HepG2 (cell line): ENCODE measurements at regions not wholly inside any gene's neighbourhood (a gene's known extent, or its start where the extent isn't known, plus 50 kb on each side); places are given as distances from the start of the nearest gene placed in this dataset.

Source experiments
- ATAC-seq: fragments of 200-7000 bp; cut with Tn5 transposase; 3 replicates; pipeline ENCODE4 v1.9.1; 2020; ENCODE audit warnings: mild to moderate bottlenecking, moderate library complexity
- BruUV-seq: library from RNA; stranded (reverse); fragments of 400-500 nt; replicated peaks from 2 replicates; lab custom pipeline; 2021; lab: Mats Ljungman, UMichigan
- CTCF ChIA-PET: fragments of 300-600 bp; formaldehyde crosslinking; extraction: SDS; loops from one replicate; lab custom pipeline; 2021; ENCODE audit warnings: low total read pairs, inconsistent platforms, low intra/inter-chr PET ratio; lab: Yijun Ruan, JAX
- POLR2A ChIA-PET: fragments of 350-600 bp; sonication (Branson Sonifier 250); formaldehyde crosslinking; loops from one replicate; lab custom pipeline; 2020; ENCODE audit warnings: antibody characterized with exemption, inconsistent platforms; lab: Yijun Ruan, JAX
- DNase-seq: peaks from one replicate; pipeline ENCODE4 v3.0.0-alpha.2; 2015; ENCODE audit warnings: low spot score
- FAIRE-seq: peaks from 3 replicates; lab custom pipeline; 2011; peaks lifted over from hg19 to GRCh38; lab: Jason Lieb, UNC
- H2AFZ ChIP-seq: one replicate; pipeline ENCODE4 v1.6.1; 2011; ENCODE audit warnings: low read length, inconsistent platforms
- H3K27ac ChIP-seq: fragments of 300-600 bp; 3 replicates; pipeline ENCODE4 v1.8.0; 2011; ENCODE audit warnings: mixed run types, mild to moderate bottlenecking, mixed read lengths, low read length, inconsistent platforms; ENCODE audit not compliant: insufficient read depth; ENCODE audit errors: extremely low read length
- H3K27me3 ChIP-seq, 2 experiments: fragments of 200-600 bp in 1 of 2; 2 replicates in 1 of 2; 3 replicates in 1 of 2; pipeline versions ENCODE4 v1.6.0 to v1.8.0; 2011; ENCODE audit warnings: low read length in 2 of 2, mild to moderate bottlenecking in 2 of 2, moderate library complexity in 2 of 2, inconsistent platforms in 1 of 2; ENCODE audit not compliant: insufficient read depth in 2 of 2, control insufficient read depth in 1 of 2
- H3K36me3 ChIP-seq, 2 experiments: fragments of 200-600 bp in 1 of 2; replicated peaks in 1 of 2; 2 replicates in 1 of 2; 3 replicates in 1 of 2; pipeline versions ENCODE4 v1.5.1 to v1.8.0; 2011; ENCODE audit warnings: low read length in 2 of 2, inconsistent platforms in 1 of 2; ENCODE audit not compliant: insufficient read depth in 2 of 2, control insufficient read depth in 1 of 2
- H3K4me1 ChIP-seq: 2 replicates; pipeline ENCODE4 v1.5.1; 2012; ENCODE audit warnings: low read length, inconsistent platforms; ENCODE audit not compliant: insufficient read depth
- H3K4me2 ChIP-seq: 2 replicates; pipeline ENCODE4 v1.6.0; 2011; ENCODE audit warnings: low read depth, low read length, inconsistent platforms
- H3K4me3 ChIP-seq, 3 experiments: fragments of 200-600 bp in 1 of 3; sonication (generic), shearing (Covaris generic) in 1 of 3; replicated peaks in 1 of 3; 2 replicates each; pipeline ENCODE4 v1.5.1; 2011 to 2016; ENCODE audit warnings: low read length in 3 of 3, inconsistent platforms in 2 of 3, low read depth in 2 of 3, mild to moderate bottlenecking in 2 of 3, control low read depth in 1 of 3, mixed read lengths in 1 of 3; ENCODE audit not compliant: insufficient read depth in 1 of 3
- H3K79me2 ChIP-seq: one replicate; pipeline ENCODE4 v1.6.1; 2011; ENCODE audit warnings: low read length, inconsistent platforms; ENCODE audit not compliant: insufficient read depth
- H3K9ac ChIP-seq: 2 replicates; pipeline ENCODE4 v1.6.0; 2011; ENCODE audit warnings: mild to moderate bottlenecking, low read depth, low read length, inconsistent platforms; ENCODE audit not compliant: insufficient read depth
- H3K9me3 ChIP-seq: 2 replicates; pipeline ENCODE4 v1.5.1; 2012; ENCODE audit warnings: mild to moderate bottlenecking, low read length
- H4K20me1 ChIP-seq: 2 replicates; pipeline ENCODE4 v1.6.0; 2011; ENCODE audit warnings: inconsistent platforms, mild to moderate bottlenecking, low read length, moderate library complexity; ENCODE audit not compliant: insufficient read depth
- ATAD3A ChIP-seq: sonication (generic); formaldehyde crosslinking; IDR thresholded peaks from 2 replicates; pipeline ENCODE4 v1.4.0; 2020; ENCODE audit warnings: missing genetic modification reagents
- MEF2D ChIP-seq: sonication (generic); formaldehyde crosslinking; IDR thresholded peaks from 2 replicates; pipeline ENCODE4 v1.5.1; 2020; ENCODE audit warnings: mild to moderate bottlenecking, missing genetic modification reagents
- NR2F1 ChIP-seq, 2 experiments: fragments of 450-650 bp in 1 of 2; formaldehyde crosslinking in 1 of 2; IDR thresholded peaks; 2 replicates each; pipeline versions ENCODE4 v1.5.0 to v1.6.1; 2016 to 2020; ENCODE audit warnings: mild to moderate bottlenecking in 1 of 2, missing compliant biosample characterization in 1 of 2, missing genetic modification reagents in 1 of 2, moderate library complexity in 1 of 2
- SOX13 ChIP-seq, 3 experiments: fragments of 450-650 bp in 1 of 3; sonication (generic) in 1 of 3; formaldehyde crosslinking in 1 of 3; IDR thresholded peaks in 2 of 3; conservative IDR thresholded peaks in 1 of 3; 2 replicates each; pipeline versions ENCODE4 v1.5.0 to v1.6.1; 2016 to 2020; ENCODE audit warnings: antibody characterized with exemption in 1 of 3, mild to moderate bottlenecking in 1 of 3, missing compliant biosample characterization in 1 of 3, missing genetic modification reagents in 1 of 3, moderate library complexity in 1 of 3
- SP1 ChIP-seq, 2 experiments: fragments of 450-650 bp in 1 of 2; sonication (generic) in 1 of 2; formaldehyde crosslinking in 1 of 2; IDR thresholded peaks; 2 replicates each; pipeline versions ENCODE4 v1.4.0 to v1.6.1; 2016 to 2020; ENCODE audit warnings: missing genetic modification reagents in 1 of 2
- ZC3H4 ChIP-seq: sonication (generic); formaldehyde crosslinking; IDR thresholded peaks from 2 replicates; pipeline ENCODE4 v1.4.0; 2020; ENCODE audit warnings: missing genetic modification reagents, borderline replicate concordance
- ZFP36 ChIP-seq: fragments of 150-350 bp; IDR thresholded peaks from 2 replicates; pipeline ENCODE4 v1.6.1; 2018; ENCODE audit warnings: borderline replicate concordance, low read length, low read depth; ENCODE audit not compliant: partially characterized antibody
- ZNF232 ChIP-seq: sonication (generic); formaldehyde crosslinking; IDR thresholded peaks from 2 replicates; pipeline ENCODE4 v1.4.0; 2020; ENCODE audit warnings: missing genetic modification reagents, borderline replicate concordance
- ZNF367 ChIP-seq: sonication (generic); formaldehyde crosslinking; IDR thresholded peaks from 2 replicates; pipeline ENCODE4 v1.4.0; 2020; ENCODE audit warnings: missing genetic modification reagents, borderline replicate concordance
- ZNF530 ChIP-seq: sonication (generic); formaldehyde crosslinking; IDR thresholded peaks from 2 replicates; pipeline ENCODE4 v1.5.0; 2020; ENCODE audit warnings: low read depth, mild to moderate bottlenecking, missing genetic modification reagents
- ZNF749 ChIP-seq: sonication (generic); formaldehyde crosslinking; IDR thresholded peaks from 2 replicates; pipeline ENCODE4 v1.8.0; 2022; ENCODE audit warnings: mild to moderate bottlenecking, missing genetic modification reagents, moderate library complexity, borderline replicate concordance
- WGBS: methylation state at CpG from one replicate; pipeline ENCODE4 v1.1.6; 2017; ENCODE audit warnings: low lambda C conversion rate; 5-methylcytosine and 5-hydroxymethylcytosine counted together
- in situ Hi-C: cut with HindIII; loops from 2 replicates; pipeline ENCODE4 v1.10.0; 2017; ENCODE audit warnings: low pct_unique_long_range_greater_than_20kb; ENCODE audit not compliant: extremely low pct_ligation_motif_present
- intact Hi-C: fragments of 100-400 bp; cut with micrococcal nuclease; formaldehyde crosslinking; loops from one replicate; pipeline ENCODE4 v1.10.0; 2022; ENCODE audit not compliant: unreplicated experiment
- TF ChIP-seq, protein P1 (sequence below): sonication (generic); formaldehyde crosslinking; IDR thresholded peaks from 2 replicates; pipeline ENCODE4 v1.4.0; 2020; ENCODE audit warnings: missing genetic modification reagents
- TF ChIP-seq, protein P2 (sequence below): sonication (generic); formaldehyde crosslinking; IDR thresholded peaks from 2 replicates; pipeline ENCODE4 v1.4.0; 2020; ENCODE audit warnings: mild to moderate bottlenecking, missing genetic modification reagents

DNA sequence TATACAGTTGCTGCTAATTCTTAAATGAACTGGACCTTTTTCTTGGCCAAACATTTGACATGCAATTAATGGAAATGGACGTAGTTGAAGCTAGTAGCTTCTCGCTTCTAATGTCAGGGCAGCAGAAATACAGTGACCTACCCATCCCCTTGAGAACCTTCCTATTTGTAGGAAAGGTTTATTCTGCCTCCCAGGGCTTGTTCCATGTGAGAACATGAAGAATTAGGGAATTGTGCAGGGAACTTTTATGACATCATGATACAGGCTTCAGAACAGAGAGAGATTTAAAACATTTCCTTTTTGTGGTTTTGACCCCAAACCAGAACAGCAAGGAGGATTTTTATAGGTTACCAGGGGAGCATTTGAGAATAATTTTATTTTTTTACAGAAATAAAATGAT is 406.6 kb upstream of the PPP2R3A start (continued):
- no peak for TF ChIP-seq ZC3H4 (CRISPR knock-in tag)
- TF ChIP-seq, all 625 proteins: peak for 0

DNA sequence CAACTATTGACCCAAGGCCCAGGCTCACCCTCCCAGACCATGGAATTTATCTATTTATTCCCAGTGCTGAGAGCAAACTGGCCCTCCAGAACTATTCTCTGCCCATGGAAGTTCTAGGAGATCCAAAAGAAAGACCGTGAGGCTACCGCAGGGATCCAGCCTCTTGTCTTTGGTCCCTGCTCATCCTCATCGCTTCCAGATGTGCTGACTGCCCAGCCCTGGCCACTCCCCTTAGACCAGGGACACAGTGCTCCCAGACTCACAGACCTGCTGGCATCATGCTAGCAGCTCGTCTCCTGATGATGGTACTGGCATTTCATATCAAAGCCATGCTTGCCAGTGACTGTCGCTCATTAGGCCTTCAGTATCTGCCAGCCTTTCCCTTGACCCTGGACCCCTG is 405.7 kb upstream of the PPP2R3A start:
- H3K27me3 ChIP-seq: no peaks in the 10 kb centered on the region; a peak in 1 of 5 replicates

DNA sequence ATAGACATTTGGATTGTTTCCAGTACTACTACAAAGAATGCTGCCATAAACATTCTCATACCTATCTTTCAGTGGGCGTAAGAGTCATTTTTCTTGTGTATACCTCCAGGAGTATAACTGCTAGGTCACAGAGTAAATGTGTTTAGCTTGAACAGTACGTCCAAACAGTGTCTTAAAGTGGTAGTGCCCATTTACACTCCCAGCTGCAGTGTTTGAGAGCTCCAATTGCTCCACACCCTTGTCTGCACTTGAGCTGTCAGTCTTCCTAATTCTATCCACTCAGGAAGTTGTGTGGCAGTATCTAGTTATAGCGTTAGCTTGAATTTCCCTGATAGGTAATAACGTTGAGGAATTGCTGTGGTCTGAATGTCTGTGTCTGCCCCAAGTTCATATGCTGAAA is 404.7 kb upstream of the PPP2R3A start:
- no peak for DNase-seq
- TF ChIP-seq NR2F1 (CRISPR knock-in tag; IDR thresholded peaks at IDR 0.05) (no peak), ATAD3A (CRISPR knock-in tag) (no peak), SOX13 (IDR thresholded peaks at IDR 0.05) (no peak), SOX13 (CRISPR knock-in tag; conservative IDR thresholded peaks at IDR 0.05 in 1 of 2, IDR thresholded peaks at IDR 0.05 in 1 of 2) (no peak), ZNF530 (no peak), ZNF367 (CRISPR knock-in tag) (no peak)
- TF ChIP-seq, protein P1, sequence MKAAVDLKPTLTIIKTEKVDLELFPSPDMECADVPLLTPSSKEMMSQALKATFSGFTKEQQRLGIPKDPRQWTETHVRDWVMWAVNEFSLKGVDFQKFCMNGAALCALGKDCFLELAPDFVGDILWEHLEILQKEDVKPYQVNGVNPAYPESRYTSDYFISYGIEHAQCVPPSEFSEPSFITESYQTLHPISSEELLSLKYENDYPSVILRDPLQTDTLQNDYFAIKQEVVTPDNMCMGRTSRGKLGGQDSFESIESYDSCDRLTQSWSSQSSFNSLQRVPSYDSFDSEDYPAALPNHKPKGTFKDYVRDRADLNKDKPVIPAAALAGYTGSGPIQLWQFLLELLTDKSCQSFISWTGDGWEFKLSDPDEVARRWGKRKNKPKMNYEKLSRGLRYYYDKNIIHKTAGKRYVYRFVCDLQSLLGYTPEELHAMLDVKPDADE (CRISPR knock-in tag): no peak
- TF ChIP-seq, protein P2, sequence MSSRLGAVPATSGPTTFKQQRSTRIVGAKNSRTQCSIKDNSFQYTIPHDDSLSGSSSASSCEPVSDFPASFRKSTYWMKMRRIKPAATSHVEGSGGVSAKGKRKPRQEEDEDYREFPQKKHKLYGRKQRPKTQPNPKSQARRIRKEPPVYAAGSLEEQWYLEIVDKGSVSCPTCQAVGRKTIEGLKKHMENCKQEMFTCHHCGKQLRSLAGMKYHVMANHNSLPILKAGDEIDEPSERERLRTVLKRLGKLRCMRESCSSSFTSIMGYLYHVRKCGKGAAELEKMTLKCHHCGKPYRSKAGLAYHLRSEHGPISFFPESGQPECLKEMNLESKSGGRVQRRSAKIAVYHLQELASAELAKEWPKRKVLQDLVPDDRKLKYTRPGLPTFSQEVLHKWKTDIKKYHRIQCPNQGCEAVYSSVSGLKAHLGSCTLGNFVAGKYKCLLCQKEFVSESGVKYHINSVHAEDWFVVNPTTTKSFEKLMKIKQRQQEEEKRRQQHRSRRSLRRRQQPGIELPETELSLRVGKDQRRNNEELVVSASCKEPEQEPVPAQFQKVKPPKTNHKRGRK (CRISPR knock-in tag): no peak

More for the DNA sequence above, 405.7 kb upstream of the PPP2R3A start:
- in situ Hi-C loops (no loop called here), intact Hi-C loops (no loop called here)
- H3K4me2 ChIP-seq: no peak overlapping the region
- no TSS peak for BruUV-seq
- no peak overlapping the region for H2AFZ ChIP-seq
- POLR2A ChIA-PET: no interaction called here
- H3K79me2 ChIP-seq: no peaks in the 10 kb centered on the region
- WGBS: 12% methylated on average over 5 of the region's 5 CpGs
- H3K36me3 ChIP-seq: no peaks in the 10 kb centered on the region
- no peak overlapping the region for H3K4me3 ChIP-seq
- no peak overlapping the region for H3K9ac ChIP-seq
- H3K4me1 ChIP-seq: no peaks in the 10 kb centered on the region
- no peak for ATAC-seq
- H3K27ac ChIP-seq: no peak overlapping the region
- CTCF ChIA-PET: no interaction called here
- no peak for DNase-seq
- TF ChIP-seq ZNF749 (CRISPR knock-in tag): no peak
- TF ChIP-seq MEF2D (CRISPR knock-in tag): no peak
- TF ChIP-seq ZNF232 (CRISPR knock-in tag): no peak
- no peak for TF ChIP-seq ZFP36
- no peak for TF ChIP-seq SP1 (IDR thresholded peaks at IDR 0.05)
- TF ChIP-seq SP1 (CRISPR knock-in tag; IDR thresholded peaks at IDR 0.05): no peak
- no peak for FAIRE-seq
- H3K9me3 ChIP-seq: no peaks in the 10 kb centered on the region
- H4K20me1 ChIP-seq: no peaks in the 10 kb centered on the region

More for the DNA sequence above, 404.7 kb upstream of the PPP2R3A start:
- Histone ChIP-seq H3K9me3 (no peaks in the 10 kb centered on the region), H3K36me3 (no peaks in the 10 kb centered on the region), H3K9ac (no peak overlapping the region), H4K20me1 (no peaks in the 10 kb centered on the region), H3K27ac (no peak overlapping the region), H3K27me3 (no peaks in the 10 kb centered on the region; a peak in 1 of 5 replicates), H3K4me3 (no peak overlapping the region), H3K79me2 (no peaks in the 10 kb centered on the region), H3K4me1 (no peaks in the 10 kb centered on the region), H3K4me2 (no peak overlapping the region), H2AFZ (no peak overlapping the region)
- CTCF ChIA-PET: no interaction called here
- FAIRE-seq: no peak
- ATAC-seq: no peak
- POLR2A ChIA-PET: no interaction called here
- intact Hi-C loops (no loop called here), in situ Hi-C loops (no loop called here)
- BruUV-seq: no TSS peak
- WGBS: 3% methylated on average over 4 of the region's 4 CpGs
